HK-2 (cell line): ENCODE measurements at regions not wholly inside any gene's neighbourhood (a gene's known extent, or its start where the extent isn't known, plus 50 kb on each side); places are given as distances from the start of the nearest gene placed in this dataset.
"Not testable (repeated sequence)": the region's sequence is repeated elsewhere in the genome, so short reads cannot be mapped to it uniquely, and the experiment has no call there.

Experiments
- DNase-seq: peaks from one replicate; pipeline ENCODE4 v3.0.0-alpha.2; 2018; ENCODE audit not compliant: unreplicated experiment

DNA sequence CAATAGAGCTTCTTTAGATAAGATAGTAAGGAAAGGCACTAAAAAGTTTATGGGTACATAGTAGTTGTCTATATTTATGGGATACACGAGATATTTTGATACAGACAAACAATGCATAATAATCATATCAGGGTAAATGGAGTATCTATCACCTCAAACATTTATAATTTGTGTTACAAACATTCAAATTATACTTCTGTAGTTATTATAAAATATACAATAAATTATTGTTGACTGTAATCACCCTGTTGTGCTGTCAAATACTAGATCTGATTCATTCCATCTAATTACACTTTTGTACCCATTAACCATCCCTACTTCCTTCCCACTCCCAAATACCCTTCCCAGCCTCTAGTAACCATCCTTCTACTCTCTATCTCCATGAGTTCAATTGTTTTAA, 179.7 kb downstream of the FOXG1 start:
- no peak for DNase-seq

DNA sequence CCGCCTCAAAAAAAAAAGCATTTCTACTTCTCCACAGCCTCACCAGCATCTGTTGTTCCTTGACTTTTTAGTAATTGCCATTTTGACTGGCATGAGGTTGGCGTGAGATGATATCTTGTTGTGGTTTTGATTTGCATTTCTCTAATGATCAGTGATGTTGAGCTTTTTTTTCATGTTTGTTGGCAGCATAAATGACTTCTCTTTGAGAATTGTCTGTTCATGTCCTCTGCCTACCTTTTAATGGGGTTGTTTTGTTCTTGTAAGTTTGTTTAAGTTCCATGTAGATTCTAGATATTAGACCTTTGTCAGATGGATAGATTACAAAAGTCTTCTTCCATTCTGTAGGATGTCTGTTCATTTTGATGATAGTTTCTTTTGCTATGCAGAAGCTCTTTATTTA, 182.9 kb downstream of the FOXG1 start:
- no peak for DNase-seq

DNA sequence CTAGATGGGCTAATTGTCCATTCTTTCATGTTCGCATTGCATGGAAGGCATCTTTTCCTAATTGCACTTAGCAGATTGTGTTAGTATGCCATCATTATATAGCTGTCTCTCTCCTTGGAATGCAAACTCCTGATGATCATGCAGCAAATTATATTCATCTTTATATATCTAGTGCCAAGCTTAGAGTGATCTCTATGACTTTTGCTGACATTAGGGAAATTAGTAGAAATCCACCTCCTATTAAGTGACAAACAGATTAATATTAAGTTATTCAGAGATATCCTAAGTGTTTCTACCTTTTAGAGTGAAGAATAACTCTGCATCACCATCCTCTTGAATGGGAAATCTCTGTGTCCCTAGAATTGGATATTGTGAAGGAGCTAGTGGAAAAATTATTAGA, 185.6 kb downstream of the FOXG1 start:
- no peak for DNase-seq

DNA sequence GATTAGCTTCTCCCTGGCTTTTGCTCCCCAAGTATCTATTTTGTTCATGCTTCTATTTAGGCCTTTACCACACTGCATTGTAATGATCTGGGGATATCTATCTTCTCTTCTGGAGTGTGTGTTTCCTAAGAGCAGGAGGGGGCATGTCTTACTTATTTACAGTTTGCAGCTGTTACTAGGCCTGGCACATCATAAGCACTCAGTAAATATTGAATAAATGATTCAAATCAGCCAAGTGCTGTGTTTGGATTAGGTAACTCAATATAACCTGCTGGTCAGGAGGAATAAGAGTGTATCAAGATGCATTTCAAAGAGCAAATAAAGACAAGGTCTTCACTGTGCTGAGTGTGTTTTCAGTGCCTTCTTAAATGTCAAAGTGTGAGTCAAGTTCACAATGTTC, 186.1 kb downstream of the FOXG1 start:
- no peak for DNase-seq

DNA sequence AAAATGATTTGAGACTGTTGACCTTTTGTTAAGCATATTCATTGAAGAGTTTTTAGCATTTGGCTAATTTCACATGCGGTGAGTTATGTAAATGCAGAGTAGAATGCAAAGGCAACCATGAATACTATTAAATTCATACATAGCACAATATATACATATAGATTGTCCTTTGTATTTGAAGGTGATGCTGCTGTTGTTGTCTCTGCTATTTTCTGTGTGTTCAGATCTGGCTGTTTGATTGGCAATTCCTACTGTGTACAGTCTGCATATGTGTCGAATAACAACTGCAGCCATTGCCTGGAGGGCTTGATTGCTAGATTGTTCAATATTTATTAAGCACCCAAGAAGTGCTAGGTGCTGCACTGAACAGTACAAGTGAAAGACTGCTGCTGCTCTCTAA, 187.4 kb downstream of the FOXG1 start:
- DNase-seq: no peak

DNA sequence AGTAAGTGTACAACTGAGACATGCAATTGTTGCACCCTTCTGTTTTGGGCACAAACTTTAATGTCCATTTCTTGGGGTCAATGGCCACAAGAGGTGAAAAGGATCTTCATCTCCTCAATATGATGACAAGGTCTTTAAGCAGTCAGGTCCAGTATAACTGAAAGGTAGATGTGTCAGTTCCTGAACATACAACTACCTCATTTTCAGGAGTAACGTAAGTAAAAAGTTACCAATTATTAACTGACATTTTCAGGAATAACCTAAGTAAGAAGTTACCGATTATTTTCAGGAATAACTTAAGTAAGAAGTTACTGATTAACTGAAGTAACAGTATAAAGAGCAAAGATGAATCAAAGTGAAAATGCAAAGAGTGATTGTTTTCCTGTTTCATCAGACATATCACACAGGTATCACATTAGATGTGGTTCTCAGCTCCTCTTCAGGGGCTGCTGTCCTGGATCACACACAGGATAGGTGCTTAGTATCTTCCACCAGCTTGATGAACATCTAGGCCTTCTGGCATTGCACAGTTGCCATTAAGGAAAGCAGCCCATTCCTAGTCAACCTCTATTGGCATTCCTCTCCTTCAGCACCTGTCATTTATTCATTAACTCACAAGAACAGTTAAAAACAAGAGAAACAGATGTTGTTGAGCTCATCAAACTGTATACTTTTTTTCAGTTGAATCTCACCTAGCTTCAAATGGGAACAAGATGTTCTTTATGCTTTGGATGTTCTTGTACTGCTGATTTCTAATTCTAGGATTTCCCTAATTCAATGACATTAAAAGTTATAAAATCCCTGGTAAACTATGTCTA, 200.0 kb downstream of the FOXG1 start:
- DNase-seq: no peak

DNA sequence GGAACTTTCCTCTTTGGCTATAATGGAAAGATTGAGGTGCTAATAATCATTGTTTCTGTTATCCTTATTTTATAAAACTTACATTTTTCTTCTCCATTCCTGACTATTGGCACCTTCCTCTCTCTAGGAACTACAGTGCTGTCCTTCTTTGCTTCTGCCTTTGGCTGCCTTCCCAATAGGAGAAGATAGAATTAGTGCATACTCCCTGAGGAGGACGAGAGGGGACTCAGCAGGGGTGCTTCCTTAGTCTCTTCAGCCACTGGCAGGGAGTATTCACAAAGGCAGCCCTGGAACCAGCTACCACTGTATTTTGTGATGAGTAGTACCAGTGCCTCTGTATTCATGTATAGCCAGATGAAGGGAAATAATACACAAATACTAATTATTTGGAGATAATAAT, 208.5 kb downstream of the FOXG1 start:
- no peak for DNase-seq

DNA sequence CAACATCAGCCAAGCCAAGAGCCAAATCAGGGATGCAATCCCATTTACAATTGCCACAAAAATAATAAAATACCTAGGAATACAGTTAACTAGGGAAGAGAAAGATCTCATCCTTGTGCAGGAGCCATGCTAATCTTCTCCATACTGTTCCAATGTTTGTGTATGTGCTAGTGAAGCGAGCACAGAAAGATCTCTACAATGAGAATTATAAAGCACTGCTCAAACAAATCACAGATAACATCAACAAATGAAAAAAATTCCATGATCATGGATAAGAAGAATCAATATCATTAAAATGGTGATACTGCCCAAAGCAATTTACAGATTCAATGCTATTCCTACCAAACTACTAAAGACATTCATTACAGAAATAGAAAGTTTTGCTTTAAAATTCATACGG, 215.6 kb downstream of the FOXG1 start:
- DNase-seq: no peak

DNA sequence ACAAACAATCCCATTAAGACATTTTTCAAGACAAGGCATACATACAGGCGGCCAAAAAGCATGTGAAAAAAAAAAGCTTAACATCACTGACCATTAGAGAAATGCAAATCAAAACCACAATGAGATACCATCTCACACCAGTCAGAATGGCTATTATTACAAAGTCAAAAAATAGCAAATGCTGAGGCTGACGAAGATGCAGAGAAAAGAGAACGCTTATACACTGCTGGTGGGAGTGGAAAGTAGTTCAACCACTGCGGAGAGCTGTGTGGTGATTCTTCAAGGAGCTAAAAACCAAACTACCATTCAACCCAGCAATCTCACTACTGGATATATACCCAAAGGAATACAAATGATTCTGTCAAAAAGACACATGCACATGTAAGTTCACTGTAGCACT, 216.7 kb downstream of the FOXG1 start:
- DNase-seq: no peak

DNA sequence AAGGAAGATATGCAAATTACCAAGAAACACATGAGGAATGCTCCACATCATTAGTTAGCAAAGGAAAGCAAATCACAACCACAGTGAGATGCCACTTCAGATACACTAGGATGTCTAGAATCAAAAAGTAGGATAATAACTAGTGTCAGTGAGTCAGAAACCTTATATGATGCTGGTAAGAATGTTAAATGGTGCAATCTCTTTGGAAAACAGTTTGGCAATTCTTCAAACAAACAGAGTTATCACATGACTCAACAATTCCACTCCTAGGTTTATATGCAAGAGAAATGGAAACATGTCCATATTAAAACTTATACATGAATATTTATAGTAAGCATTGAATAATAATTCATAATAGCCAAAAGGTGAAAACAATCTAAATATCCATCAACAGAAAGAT, 220.9 kb downstream of the FOXG1 start:
- no peak for DNase-seq

DNA sequence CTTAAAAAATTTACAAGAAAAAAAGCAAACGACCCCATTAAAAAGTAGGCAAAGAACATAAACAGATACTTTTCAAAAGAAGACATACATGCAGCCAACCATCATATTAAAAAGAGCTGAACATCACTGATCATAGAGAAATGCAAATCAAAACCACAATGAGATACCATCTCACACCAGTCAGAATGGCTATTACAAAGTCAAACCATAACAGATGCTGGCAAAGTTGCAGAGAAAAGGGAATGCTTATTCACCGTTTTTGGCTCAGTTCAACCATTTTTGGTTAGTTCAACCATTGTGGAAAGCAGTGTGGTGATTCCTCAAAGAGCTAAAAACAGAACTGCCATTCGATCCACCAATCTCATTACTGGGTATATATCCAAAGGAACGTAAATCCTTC, 230.6 kb downstream of the FOXG1 start:
- not testable (repeated sequence) for DNase-seq

DNA sequence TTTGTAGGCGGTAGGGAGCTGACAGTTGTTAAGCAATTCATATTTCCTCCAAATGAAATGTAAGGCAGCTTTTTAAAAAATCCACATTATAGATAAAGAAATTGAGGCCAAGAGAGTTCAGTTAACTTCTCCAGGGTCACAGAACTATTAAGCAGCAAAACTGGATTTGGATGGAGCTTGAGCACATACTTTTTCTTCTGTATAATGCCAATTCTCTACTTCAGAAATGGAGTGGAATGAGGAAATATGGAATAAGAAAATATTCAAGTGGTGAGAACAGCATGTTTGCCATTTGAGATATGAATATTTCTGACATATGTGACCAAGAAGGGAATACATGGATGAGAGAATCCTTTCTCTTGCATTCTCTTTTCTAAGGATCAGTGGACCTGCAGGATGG, 233.1 kb downstream of the FOXG1 start:
- DNase-seq: no peak

DNA sequence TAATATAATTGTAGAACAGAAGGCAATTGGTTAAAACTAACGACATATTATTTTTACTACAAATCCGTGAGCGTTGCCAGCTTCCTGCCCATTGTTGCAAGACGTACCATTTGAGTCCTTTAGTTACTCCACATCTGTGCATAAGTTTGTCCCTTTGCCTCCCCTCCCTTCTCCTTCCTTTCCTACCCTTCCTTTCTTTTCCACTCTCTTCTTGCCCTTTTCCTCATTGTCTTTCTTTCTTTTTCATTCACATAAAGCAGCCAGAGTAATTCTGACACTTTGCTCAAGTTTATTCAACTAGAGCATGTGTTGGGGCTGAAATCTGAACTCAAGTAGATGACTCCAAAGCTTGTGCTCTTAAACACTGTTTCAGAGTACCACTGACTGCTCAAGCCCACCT, 239.1 kb downstream of the FOXG1 start:
- DNase-seq: no peak

DNA sequence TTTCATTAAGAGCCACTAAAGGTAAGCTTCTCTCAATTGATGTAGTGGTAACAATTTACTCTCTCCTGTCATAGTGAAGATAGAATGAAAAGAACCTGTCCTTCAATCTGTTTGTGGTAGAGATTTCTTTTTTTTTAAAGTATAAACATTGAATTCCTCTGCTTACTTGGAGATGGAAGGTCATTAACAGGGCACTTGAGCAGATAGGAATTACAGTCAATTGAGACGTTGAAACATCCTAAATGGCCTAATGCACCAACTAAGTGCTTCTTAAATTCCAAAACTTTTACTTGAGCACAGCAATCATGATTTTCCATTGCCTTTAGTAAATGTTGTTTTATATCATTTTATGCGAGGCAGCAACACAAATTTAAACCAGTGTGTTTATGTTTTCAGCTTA, 241.4 kb downstream of the FOXG1 start:
- no peak for DNase-seq

DNA sequence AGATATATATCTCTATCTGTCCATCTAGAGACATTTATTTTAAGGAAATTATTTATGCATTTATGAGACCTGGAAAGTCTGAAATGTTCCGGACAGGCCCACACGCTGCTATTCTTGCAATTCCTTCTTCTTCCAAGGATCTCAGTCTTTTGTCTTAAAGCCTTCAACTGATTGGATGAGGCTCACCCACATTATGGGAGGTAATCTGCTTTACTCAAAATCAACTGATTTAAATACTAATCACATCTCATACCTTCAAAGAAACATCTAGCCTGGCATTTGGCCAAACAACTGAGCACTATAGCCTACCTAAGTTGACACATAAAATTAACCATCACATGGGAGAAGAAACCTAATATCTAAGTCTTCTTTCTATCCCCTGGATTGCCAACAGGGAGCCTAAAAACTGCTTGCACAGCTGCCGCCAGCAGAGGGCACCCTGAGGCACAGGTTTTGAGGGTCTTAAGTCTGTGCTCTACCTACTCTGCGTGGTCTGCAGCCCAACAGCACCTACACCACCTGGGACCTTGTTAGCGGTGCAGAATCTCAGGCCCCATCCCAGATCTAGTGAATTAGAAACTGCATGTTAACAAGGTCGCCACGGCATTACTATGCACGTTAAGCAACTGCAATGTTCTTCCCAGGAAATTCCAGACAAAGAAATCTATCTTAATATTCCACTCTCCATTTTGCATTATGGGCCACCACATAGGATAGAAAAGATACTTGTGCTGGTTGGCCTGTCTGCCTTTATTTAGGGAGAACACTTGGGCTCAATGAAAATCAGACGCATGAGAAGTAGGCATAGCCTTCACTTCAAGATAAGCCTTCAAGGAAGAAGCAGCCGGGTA, 249.7 kb downstream of the FOXG1 start:
- DNase-seq: peak; percentile 50

DNA sequence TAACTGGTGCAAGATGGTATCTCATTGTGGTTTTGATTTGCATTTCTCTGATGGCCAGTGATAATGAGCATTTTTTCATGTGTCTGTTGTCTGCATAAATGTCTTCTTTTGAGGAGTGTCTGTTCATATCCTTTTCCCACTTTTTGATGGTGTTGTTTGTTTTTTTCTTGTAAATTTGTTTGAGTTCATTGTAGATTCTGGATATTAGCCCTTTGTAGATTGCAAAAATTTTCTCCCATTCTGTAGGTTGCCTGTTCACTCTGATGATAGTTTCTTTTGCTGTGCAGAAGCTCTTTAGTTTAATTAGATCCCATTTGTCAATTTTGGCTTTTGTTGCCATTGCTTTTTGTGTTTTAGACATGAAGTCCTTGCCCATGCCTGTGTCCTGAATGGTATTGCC, 256.9 kb downstream of the FOXG1 start:
- not testable (repeated sequence) for DNase-seq

DNA sequence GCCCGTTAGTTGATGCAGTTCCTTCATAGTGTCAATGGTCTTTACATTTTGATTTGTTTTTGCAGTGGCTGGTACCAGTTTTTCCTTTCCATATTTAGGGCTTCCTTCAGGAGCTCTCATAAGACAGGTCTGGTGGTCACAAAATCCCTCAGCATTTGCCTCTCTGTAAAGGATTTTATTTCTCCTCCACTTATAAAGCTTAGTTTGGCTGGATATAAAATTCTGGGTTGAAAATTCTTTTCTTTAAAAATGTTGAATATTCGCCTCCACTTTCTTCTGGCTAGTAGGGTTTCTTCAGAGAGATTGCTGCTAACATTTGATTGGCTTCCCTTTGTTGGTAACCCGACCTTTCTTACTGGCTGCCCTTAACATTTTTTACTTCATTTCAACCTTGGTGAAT, 260.9 kb downstream of the FOXG1 start:
- DNase-seq: not testable (repeated sequence)

DNA sequence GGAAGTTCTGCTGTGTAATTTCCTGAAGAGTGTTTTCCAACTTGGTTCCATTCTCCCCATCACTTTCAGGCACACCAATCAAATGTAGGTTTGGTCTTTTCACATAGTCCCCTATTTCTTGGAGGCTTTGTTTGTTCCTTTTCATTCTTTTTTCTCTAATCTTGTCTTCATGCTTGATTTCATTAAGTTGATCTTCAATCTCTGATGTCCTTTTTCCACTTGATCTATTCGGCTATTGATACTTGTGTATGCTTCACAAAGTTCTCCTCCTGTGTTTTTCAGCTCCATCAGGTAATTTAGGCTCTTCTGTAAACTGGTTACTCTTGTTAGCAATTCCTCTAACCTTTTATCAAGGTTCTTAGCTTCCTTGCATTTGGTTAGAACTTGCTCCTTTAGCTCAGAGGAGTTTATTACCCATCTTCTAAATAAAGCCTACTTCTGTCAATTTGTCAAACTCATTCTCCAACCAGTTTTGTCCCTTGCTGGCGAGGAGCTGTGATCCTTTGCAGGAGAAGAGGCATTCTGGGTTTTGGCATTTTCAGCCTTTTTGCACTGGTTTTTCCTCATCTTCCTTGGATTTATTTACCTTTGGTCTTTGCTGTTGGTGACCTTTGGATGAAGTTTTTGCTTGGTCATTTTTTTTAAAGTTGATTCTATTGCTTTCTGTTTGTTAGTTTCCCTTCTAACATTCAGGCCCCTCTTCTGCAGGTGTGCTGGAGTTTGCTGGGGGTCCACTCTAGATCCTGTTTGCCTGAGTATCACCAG, 261.5 kb downstream of the FOXG1 start:
- DNase-seq: not testable (repeated sequence)

DNA sequence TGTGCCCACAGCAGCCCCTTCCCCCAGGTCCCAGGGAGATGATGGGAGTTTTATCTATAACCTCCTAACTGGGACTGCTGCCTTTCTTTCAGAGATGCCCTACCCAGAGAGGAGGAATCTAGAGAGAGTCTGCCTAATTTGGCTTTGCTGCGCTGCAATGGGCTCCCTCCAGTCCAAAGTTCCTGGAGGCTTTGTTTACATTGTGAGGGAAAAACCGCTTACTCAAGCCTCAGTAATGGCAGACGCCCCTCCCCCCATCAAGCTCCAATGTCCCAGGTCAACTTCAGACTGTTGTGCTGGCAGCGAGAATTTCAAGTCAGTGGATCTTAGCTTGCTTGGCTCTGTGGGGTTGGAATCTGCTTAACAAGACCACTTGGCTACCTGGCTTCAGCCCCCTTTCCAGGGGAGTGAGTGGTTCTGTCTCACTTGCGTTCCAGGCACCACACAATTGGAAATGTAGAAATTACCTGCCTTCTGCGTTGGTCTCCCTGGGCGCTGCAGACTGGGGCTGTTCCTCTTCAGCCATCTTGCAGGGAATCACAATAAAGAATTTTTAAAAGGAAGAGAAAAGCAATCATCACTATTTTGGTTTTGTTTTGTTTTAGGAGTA, 262.5 kb downstream of the FOXG1 start:
- no peak for DNase-seq

DNA sequence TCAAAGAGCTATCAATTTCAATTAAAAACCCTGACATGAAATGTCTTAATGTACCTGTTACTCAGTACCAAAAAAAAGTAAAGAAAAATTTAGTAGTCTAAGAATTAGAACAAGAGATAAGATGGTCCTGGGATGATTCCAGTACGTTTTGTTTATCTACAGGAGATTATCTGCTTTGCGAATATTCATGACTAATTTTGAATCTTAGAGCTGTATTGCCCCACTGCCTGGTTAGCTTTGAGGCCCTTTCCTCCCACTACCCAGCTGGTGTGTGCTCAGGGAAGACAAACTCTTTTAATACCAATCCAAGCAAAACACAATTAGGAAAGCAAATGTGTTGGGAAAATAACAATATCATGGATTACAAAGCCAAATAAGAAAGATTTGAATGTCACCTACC, 263.5 kb downstream of the FOXG1 start:
- no peak for DNase-seq

DNA sequence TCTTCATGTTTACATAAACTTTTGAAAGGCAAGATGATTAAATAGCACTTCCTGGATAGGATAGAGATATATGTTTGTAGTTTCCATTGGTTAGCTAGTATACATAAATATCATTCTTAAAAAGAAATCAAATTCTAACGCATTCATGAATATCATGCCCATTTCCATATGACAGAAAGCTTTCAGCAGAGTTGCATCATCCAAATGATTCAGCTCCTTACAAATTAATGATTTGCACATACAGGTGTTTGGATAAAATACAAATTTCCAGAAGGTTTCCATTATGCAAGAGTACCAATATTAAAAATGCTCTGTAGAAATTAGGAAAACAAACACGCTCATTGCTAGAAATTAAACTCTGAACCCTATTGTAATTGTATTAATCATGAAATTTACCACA, 264.4 kb downstream of the FOXG1 start:
- DNase-seq: no peak

DNA sequence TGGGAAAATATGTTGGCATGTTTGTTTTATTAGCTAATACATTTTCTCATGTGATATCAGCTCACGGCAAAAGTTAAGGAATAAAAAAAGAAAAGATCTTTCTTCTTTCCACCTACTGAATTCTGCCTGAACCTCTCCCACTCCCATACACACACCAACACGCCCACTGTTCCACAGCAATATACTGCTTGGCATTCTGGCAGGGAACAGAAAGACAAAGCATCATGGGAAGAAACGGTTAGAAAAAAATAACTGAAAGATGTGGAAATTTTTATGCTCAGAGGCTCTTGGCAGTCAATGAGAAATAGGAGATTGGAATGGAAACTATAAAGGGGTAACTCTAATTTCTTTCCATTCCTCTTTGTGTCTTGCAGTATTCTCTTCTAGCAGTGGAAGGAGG, 268.5 kb downstream of the FOXG1 start:
- no peak for DNase-seq
